K562 (cell line): ENCODE measurements at regions not wholly inside any gene's neighbourhood (a gene's known extent, or its start where the extent isn't known, plus 50 kb on each side); places are given as distances from the start of the nearest gene placed in this dataset.

Experiments used
- ATAC-seq: fragments of 200-7000 bp; cut with Tn5 transposase; 3 replicates; pipeline ENCODE4 v1.9.1; 2020; ENCODE audit warnings: moderate library complexity
- BruUV-seq: library from RNA; stranded (reverse); fragments of 400-500 nt; replicated peaks from 2 replicates; lab custom pipeline; 2021; lab: Mats Ljungman, UMichigan
- CTCF ChIA-PET: fragments of 300-600 bp; formaldehyde crosslinking; extraction: SDS; loops from one replicate; lab custom pipeline; 2021; ENCODE audit warnings: low intra/inter-chr PET ratio; lab: Yijun Ruan, JAX
- POLR2A ChIA-PET: fragments of 300-600, 350-650 bp; sonication (Branson Sonifier 250); formaldehyde crosslinking; extraction: SDS; loops from one replicate; lab custom pipeline; 2021; ENCODE audit warnings: antibody characterized with exemption, inconsistent platforms; lab: Yijun Ruan, JAX
- DNase-seq, 4 experiments: peaks; one replicate each; pipeline versions ENCODE4 v3.0.0 to v3.0.0-alpha.2; 2011 to 2018; ENCODE audit warnings: low spot score in 3 of 4, mixed read lengths in 3 of 4; ENCODE audit errors: extremely low read depth in 1 of 4
- FAIRE-seq: peaks from 2 replicates; lab custom pipeline; 2011; peaks lifted over from hg19 to GRCh38; lab: Jason Lieb, UNC
- H2AFZ ChIP-seq: 2 replicates; pipeline ENCODE4 v1.6.0; 2011; ENCODE audit warnings: low read depth, low read length, control low read depth, inconsistent platforms
- H3K27ac ChIP-seq: fragments of 200-600 bp; 3 replicates; pipeline ENCODE4 v1.8.0; 2011; ENCODE audit warnings: low read depth, mild to moderate bottlenecking, control low read depth, inconsistent platforms, low read length, moderate library complexity, mixed read lengths; ENCODE audit errors: extremely low read depth
- H3K27me3 ChIP-seq, 2 experiments: fragments of 300-600 bp in 1 of 2; 2 replicates in 1 of 2; 3 replicates in 1 of 2; pipeline versions ENCODE4 v1.6.0 to v1.8.0; 2011; ENCODE audit warnings: inconsistent platforms in 2 of 2, low read length in 2 of 2, mild to moderate bottlenecking in 1 of 2, mixed read lengths in 1 of 2, moderate library complexity in 1 of 2; ENCODE audit not compliant: control insufficient read depth in 2 of 2, insufficient read depth in 2 of 2
- H3K36me3 ChIP-seq: fragments of 300-600 bp; 3 replicates; pipeline ENCODE4 v1.8.0; 2011; ENCODE audit warnings: mild to moderate bottlenecking, low read length, inconsistent platforms; ENCODE audit not compliant: control insufficient read depth, insufficient read depth
- H3K4me1 ChIP-seq, 2 experiments: fragments of 200-600 bp in 1 of 2; replicated peaks in 1 of 2; 2 replicates in 1 of 2; 3 replicates in 1 of 2; pipeline versions ENCODE4 v1.5.1 to v1.8.0; 2011; ENCODE audit warnings: inconsistent platforms in 2 of 2, low read length in 2 of 2, mild to moderate bottlenecking in 1 of 2, mixed read lengths in 1 of 2, moderate library complexity in 1 of 2; ENCODE audit not compliant: control insufficient read depth in 2 of 2, insufficient read depth in 2 of 2
- H3K4me2 ChIP-seq: 2 replicates; pipeline ENCODE4 v1.6.1; 2011; ENCODE audit warnings: low read length, control low read depth, inconsistent platforms, mixed read lengths; ENCODE audit not compliant: insufficient read depth
- H3K4me3 ChIP-seq: fragments of 200-600 bp; sonication (generic), shearing (Covaris generic); 2 replicates; pipeline ENCODE4 v1.5.1; 2016; ENCODE audit warnings: control low read depth, inconsistent platforms
- H3K79me2 ChIP-seq: fragments of 200-600 bp; 3 replicates; pipeline ENCODE4 v1.8.0; 2011; ENCODE audit warnings: low read length, inconsistent platforms; ENCODE audit not compliant: control insufficient read depth, insufficient read depth
- H3K9ac ChIP-seq, 2 experiments: 2 replicates each; pipeline versions ENCODE4 v1.6.0 to v1.6.1; 2011; ENCODE audit warnings: low read depth in 2 of 2, low read length in 2 of 2, control low read depth in 1 of 2, inconsistent platforms in 1 of 2, mild to moderate bottlenecking in 1 of 2, mixed read lengths in 1 of 2; ENCODE audit not compliant: insufficient read depth in 1 of 2
- H3K9me1 ChIP-seq: one replicate; pipeline ENCODE4 v1.6.0; 2011; ENCODE audit warnings: inconsistent platforms, mild to moderate bottlenecking, low read length, moderate library complexity; ENCODE audit not compliant: control insufficient read depth, insufficient read depth
- H3K9me3 ChIP-seq: replicated peaks from 2 replicates; pipeline ENCODE4 v1.5.1; 2011; ENCODE audit warnings: low read depth, low read length, inconsistent platforms; ENCODE audit not compliant: control insufficient read depth, insufficient read depth
- H4K20me1 ChIP-seq: replicated peaks from 2 replicates; pipeline ENCODE4 v1.6.1; 2011; ENCODE audit warnings: low read length, inconsistent platforms, mixed read lengths; ENCODE audit not compliant: control insufficient read depth, insufficient read depth
- CBFA2T3 ChIP-seq: fragments of 450-650 bp; IDR thresholded peaks from 2 replicates; pipeline ENCODE4 v1.6.1; 2017
- NR4A1 ChIP-seq, 2 experiments: fragments of 250-450 bp in 1 of 2; fragments of 450-650 bp in 1 of 2; sonication (Bioruptor Pico) in 1 of 2; IDR thresholded peaks; 2 replicates each; pipeline versions ENCODE4 v1.4.0 to v1.6.1; 2016 to 2020; ENCODE audit warnings: mild to moderate bottlenecking in 2 of 2, missing compliant biosample characterization in 1 of 2, missing genetic modification characterization in 1 of 2, moderate library complexity in 1 of 2
- RAD21 ChIP-seq, 2 experiments: fragments of 250-450 bp in 1 of 2; fragments of 450-650 bp in 1 of 2; sonication (Bioruptor Pico) in 1 of 2; formaldehyde crosslinking in 1 of 2; IDR thresholded peaks in 1 of 2; conservative IDR thresholded peaks in 1 of 2; 2 replicates each; pipeline versions ENCODE4 v1.4.0 to v1.8.0; 2020 to 2022; ENCODE audit warnings: mild to moderate bottlenecking in 2 of 2, moderate library complexity in 1 of 2
- WGBS: fragments of 100-300 bp; shearing (Covaris generic); methylation state at CpG from one replicate; pipeline ENCODE4 v1.1.6; 2016; ENCODE audit warnings: low coverage, mixed read lengths; ENCODE audit not compliant: insufficient coverage; ENCODE audit errors: missing lambda C conversion rate; 5-methylcytosine and 5-hydroxymethylcytosine counted together
- in situ Hi-C: fragments of 300-500 bp; cut with MboI; formaldehyde crosslinking; loops from 4 replicates; pipeline ENCODE4 v1.15.0; 2018; ENCODE audit warnings: inconsistent platforms, mixed read lengths
- intact Hi-C: fragments of 100-400 bp; cut with micrococcal nuclease; formaldehyde crosslinking; loops from 2 replicates; pipeline ENCODE4 v1.14.2; 2022
- TF ChIP-seq, protein P1 (sequence below), 3 experiments: IDR thresholded peaks in 2 of 3; conservative IDR thresholded peaks in 1 of 3; 2 replicates each; pipeline ENCODE4 v1.5.1; 2011 to 2012; ENCODE audit warnings: low read length in 3 of 3, mild to moderate bottlenecking in 3 of 3, control low read depth in 2 of 3, improper control_type of control experiment in 1 of 3, inconsistent platforms in 1 of 3, low read depth in 1 of 3, mixed read lengths in 1 of 3, moderate library complexity in 1 of 3; ENCODE audit not compliant: insufficient read depth in 2 of 3

DNA sequence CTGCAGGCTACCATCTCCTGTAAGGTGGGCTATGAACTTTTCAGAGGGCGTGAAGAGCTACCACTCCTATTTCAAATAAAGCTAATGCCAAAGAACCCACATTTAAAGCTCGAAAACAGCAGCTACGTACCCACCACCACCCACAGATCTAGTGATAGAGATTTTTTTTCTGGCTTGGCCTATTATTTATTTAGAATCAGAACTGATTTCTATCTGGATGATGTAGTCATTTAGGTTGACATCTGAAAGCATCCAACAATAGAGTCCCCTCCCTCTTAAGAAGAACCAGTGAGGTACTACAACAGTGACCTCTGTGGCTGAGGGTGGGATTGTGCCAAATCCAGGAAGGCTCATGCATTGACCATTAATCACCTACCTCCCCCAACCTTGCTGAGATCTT is 113.8 kb upstream of the ADO start:
- TF ChIP-seq, protein P1, sequence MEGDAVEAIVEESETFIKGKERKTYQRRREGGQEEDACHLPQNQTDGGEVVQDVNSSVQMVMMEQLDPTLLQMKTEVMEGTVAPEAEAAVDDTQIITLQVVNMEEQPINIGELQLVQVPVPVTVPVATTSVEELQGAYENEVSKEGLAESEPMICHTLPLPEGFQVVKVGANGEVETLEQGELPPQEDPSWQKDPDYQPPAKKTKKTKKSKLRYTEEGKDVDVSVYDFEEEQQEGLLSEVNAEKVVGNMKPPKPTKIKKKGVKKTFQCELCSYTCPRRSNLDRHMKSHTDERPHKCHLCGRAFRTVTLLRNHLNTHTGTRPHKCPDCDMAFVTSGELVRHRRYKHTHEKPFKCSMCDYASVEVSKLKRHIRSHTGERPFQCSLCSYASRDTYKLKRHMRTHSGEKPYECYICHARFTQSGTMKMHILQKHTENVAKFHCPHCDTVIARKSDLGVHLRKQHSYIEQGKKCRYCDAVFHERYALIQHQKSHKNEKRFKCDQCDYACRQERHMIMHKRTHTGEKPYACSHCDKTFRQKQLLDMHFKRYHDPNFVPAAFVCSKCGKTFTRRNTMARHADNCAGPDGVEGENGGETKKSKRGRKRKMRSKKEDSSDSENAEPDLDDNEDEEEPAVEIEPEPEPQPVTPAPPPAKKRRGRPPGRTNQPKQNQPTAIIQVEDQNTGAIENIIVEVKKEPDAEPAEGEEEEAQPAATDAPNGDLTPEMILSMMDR (IDR thresholded peaks at IDR 0.05 in 2 of 3, conservative IDR thresholded peaks at IDR 0.05 in 1 of 3; ENCODE audit: insufficient read depth in 2 of 3, low read depth in 1 of 3, low read length in 3 of 3): peak in 1 of 3 experiments; percentile 9; a peak in 1 of 6 replicates
- TF ChIP-seq RAD21 (CRISPR knock-in tag; conservative IDR thresholded peaks at IDR 0.05 in 1 of 2, IDR thresholded peaks at IDR 0.05 in 1 of 2) (0 out of 4 replicates have a peak, but pooled peaks of 1 of the 2 experiments have one; percentile 3), NR4A1 (CRISPR knock-in tag; IDR thresholded peaks at IDR 0.05) (no peak), NR4A1 (tag; IDR thresholded peaks at IDR 0.05) (no peak), CBFA2T3 (no peak)
- DNase-seq (peak in 1 of 4 experiments; percentile 20), FAIRE-seq (no peak), ATAC-seq (peak; percentile 66; the same call in 2 of the 3 replicates)
- Histone ChIP-seq H3K27me3 (no peaks in the 10 kb centered on the region), H3K4me3 (no peak overlapping the region), H3K79me2 (no peaks in the 10 kb centered on the region), H3K27ac (no peak overlapping the region), H3K9ac (no peak overlapping the region), H3K9me1 (no peaks in the 10 kb centered on the region), H2AFZ (no peak overlapping the region), H3K4me1 (no peaks in the 10 kb centered on the region), H3K36me3 (no peaks in the 10 kb centered on the region), H4K20me1 (no peaks in the 10 kb centered on the region), H3K4me2 (no peak overlapping the region), H3K9me3 (no peaks in the 10 kb centered on the region; the same call in 1 of the 2 replicates)
- in situ Hi-C loops (no loop called here), intact Hi-C loops (no loop called here)
- CTCF ChIA-PET: no interaction called here
- POLR2A ChIA-PET: no interaction called here
- no TSS peak for BruUV-seq
- WGBS: 0% methylated on average over 3 of the region's 3 CpGs
